Small intestine (tissue), 7 donors: ENCODE measurements at regions not wholly inside any gene's neighbourhood (a gene's known extent, or its start where the extent isn't known, plus 50 kb on each side); places are given as distances from the start of the nearest gene placed in this dataset.
"Not testable (repeated sequence)": the region's sequence is repeated elsewhere in the genome, so short reads cannot be mapped to it uniquely, and the experiment has no call there.

Source experiments
- DNase-seq, 2 donors: peaks; one replicate each; pipeline versions ENCODE4 v3.0.0 to v3.0.0-alpha.2; 2013
- FAIRE-seq: peaks from 2 replicates; lab custom pipeline; 2012; peaks lifted over from hg19 to GRCh38; lab: Jason Lieb, UNC
- H3K27ac ChIP-seq, 3 donors: one replicate each; pipeline ENCODE4 v1.5.1; 2013; ENCODE audit warnings: low read length in 2 of 3, mild to moderate bottlenecking in 2 of 3, control low read depth in 1 of 3, inconsistent platforms in 1 of 3, low read depth in 1 of 3, moderate library complexity in 1 of 3
- H3K27me3 ChIP-seq, 3 donors: one replicate each; pipeline ENCODE4 v1.6.1; 2013; ENCODE audit warnings: low read length in 3 of 3, inconsistent platforms in 1 of 3; ENCODE audit not compliant: control insufficient read depth in 3 of 3, insufficient read depth in 3 of 3
- H3K36me3 ChIP-seq, 3 donors: one replicate each; pipeline ENCODE4 v1.6.1; 2013; ENCODE audit warnings: low read length in 3 of 3, inconsistent platforms in 1 of 3, low read depth in 1 of 3, mild to moderate bottlenecking in 1 of 3, moderate library complexity in 1 of 3; ENCODE audit not compliant: control insufficient read depth in 3 of 3, insufficient read depth in 2 of 3
- H3K4me1 ChIP-seq, 3 donors: one replicate each; pipeline ENCODE4 v1.6.1; 2013; ENCODE audit warnings: low read length in 2 of 3, inconsistent platforms in 1 of 3, low read depth in 1 of 3, mild to moderate bottlenecking in 1 of 3, moderate library complexity in 1 of 3; ENCODE audit not compliant: control insufficient read depth in 3 of 3, insufficient read depth in 2 of 3
- H3K4me3 ChIP-seq, 3 donors: one replicate each; pipeline ENCODE4 v1.5.1; 2013; ENCODE audit warnings: low read length in 3 of 3, control low read depth in 1 of 3, inconsistent platforms in 1 of 3, low read depth in 1 of 3, mild to moderate bottlenecking in 1 of 3, moderate library complexity in 1 of 3
- H3K9me3 ChIP-seq, 2 donors: one replicate each; pipeline ENCODE4 v1.6.1; 2013; ENCODE audit warnings: low read depth in 1 of 2, low read length in 1 of 2; ENCODE audit not compliant: control insufficient read depth in 2 of 2, insufficient read depth in 1 of 2
- WGBS, 3 donors: extraction: QIAGEN DNeasy Blood & Tissue Kit; methylation state at CpG; one replicate each; pipeline ENCODE4 v1.1.7; 2013; 5-methylcytosine and 5-hydroxymethylcytosine counted together
- donor health status: healthy with polysubstance abuse.
- donor health status: control.
- donor health status: control.
- donor health status: Bipolar disorder and iron deficiency.
- donor health status: healthy.

DNA sequence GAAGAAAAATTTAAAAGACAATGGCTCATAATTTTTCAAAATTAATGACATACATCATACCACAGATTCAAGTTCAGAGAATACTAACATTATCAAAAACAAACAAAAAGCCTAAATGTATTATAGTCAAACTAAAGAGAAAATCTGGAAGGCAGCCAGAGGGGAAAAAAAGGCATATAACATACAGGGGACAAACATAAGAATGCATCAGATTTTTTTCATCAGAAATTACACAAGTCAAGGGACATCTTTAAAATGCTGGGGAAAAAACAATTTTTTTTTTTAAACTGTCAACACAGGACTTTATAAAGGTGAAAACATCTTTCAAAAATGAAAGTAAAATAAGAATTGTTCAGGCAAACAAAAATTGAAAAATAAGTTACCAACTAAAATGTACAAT, 478.4 kb upstream of the PLXNA2 start:
- no peak overlapping the region for H3K27ac ChIP-seq

DNA sequence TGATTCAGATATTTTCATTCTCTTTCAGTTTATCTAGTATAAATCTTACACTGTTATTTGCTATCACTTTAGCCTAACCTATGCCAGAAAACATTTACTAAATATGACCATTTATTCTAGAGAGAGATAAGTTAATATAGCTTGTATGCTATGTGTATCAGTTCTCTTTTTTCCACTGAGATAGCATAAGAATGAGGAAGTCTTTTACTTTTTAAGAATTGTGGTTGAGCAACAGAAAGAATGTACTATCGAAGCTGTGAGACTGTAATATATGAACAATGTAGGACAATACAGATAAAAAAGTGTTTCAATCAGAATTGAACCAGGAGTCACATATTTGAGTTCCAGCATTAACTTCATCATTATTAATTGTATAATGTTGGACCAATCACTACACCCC, 479.9 kb upstream of the PLXNA2 start:
- no peaks in the 10 kb centered on the region for H3K27me3 ChIP-seq
- H3K4me3 ChIP-seq = no peak overlapping the region
- no peak overlapping the region for H3K27ac ChIP-seq
- no peaks in the 10 kb centered on the region for H3K4me1 ChIP-seq
- no peaks in the 10 kb centered on the region for H3K36me3 ChIP-seq
- peaks cover 0 to 9% of the 10 kb centered on the region in 2 donors for H3K9me3 ChIP-seq
- DNase-seq (peak in 1 of 2 donors; percentile 24), FAIRE-seq (no peak)
- 10 to 35% (median 21%) methylated on average over 1 of the region's 1 CpG for WGBS, 3 donors

More for the DNA sequence above, 478.4 kb upstream of the PLXNA2 start:
- peaks cover 0 to 9% of the 10 kb centered on the region in 2 donors for H3K9me3 ChIP-seq
- no peaks in the 10 kb centered on the region for H3K27me3 ChIP-seq
- DNase-seq = no peak
- H3K4me3 ChIP-seq = no peak overlapping the region
- no peak for FAIRE-seq
- no peaks in the 10 kb centered on the region for H3K4me1 ChIP-seq
- no peaks in the 10 kb centered on the region for H3K36me3 ChIP-seq

DNA sequence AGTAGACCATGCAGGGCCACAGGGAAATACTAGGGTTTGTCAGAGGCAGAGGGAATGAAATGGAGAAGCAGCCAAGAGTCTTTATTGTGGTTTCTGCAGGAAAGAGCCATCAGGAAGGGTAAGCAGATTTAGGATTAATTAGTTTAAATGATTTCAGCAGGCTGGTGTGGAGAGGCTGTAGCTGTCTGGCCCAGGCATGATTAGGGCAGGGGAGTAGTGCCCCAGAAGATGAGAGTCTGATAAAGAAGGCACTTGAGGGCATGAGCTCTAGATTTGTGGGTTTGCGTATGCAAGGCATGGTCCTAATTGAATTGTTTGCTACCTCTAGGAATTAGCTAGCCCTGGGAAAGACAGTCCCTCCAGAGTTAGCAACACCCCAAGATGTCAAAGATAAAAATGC, 484.6 kb upstream of the PLXNA2 start:
- Histone ChIP-seq H3K9me3 (no peaks in the 10 kb centered on the region), H3K27ac (no peak overlapping the region), H3K4me1 (no peaks in the 10 kb centered on the region), H3K36me3 (no peaks in the 10 kb centered on the region), H3K27me3 (no peaks in the 10 kb centered on the region), H3K4me3 (no peak overlapping the region)
- FAIRE-seq = no peak
- no peak for DNase-seq
- 86 to 96% (median 93%) methylated on average over 1 of the region's 1 CpG for WGBS, 3 donors

DNA sequence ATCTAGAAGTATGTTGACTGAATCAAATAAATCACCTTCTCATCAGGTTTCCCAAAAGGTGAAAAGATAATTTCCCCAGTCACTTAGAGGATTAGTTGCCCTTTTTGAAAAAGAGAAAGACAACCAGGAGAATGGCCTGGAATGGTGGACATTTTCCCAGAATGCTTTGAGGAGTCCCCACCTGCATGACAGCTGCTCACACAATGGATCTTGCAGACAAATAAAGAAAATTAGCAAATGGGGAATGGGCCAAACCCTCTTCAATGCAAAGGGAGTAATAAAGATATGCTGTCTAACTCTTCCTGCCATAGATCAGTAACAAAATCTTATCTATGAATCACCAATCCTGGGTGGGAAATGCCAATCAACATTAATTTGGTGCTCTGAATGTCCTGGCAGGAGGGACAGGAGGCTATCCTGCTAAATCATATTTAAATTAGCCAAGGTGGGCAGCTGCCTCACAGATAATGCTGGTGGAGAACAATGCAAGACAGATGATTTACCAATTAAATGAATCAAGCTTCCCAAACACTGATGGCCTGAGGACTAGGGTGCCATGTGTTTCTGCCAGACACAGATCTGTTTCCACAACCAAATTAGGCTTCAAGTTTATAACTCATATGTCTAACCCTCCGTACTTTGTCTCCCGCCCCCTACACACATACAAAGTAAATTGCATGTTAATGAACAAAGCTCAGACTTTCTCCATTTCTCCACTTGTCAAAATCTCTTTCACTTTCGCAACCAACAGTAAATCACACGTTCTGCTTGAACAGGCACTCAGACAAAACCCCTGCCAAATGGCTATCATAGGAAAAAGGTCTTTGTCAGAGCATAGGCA, 488.0 kb upstream of the PLXNA2 start:
- Histone ChIP-seq H3K4me3 (no peak overlapping the region), H3K4me1 (no peaks in the 10 kb centered on the region), H3K36me3 (no peaks in the 10 kb centered on the region), H3K9me3 (no peaks in the 10 kb centered on the region), H3K27me3 (no peaks in the 10 kb centered on the region), H3K27ac (no peak overlapping the region)
- WGBS, 3 donors = 3 to 14% (median 5%) methylated on average over 4 of the region's 4 CpGs
- DNase-seq (peak; percentile 16 to 57), FAIRE-seq (no peak)

DNA sequence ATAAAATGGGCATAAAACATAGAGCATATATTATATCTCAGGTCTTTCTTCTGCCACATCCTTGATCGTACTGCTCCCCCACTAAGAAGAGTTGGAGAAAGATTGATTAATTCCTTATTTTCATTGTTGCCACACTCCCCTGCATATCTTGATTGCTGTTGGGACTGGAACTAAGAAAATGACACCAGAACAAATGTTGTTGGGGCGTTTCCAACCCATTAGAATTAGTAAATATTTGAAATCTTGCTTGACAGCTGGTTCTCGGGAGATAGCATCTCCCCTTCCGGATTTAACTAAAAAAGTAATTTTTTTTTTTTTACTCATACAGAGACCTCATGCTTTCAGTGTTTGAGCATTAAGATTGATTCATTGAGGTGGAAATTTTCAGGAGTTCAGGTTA, 493.0 kb upstream of the PLXNA2 start:
- Histone ChIP-seq H3K4me1 (no peaks in the 10 kb centered on the region), H3K27ac (no peak overlapping the region), H3K9me3 (no peaks in the 10 kb centered on the region), H3K27me3 (no peaks in the 10 kb centered on the region), H3K36me3 (no peaks in the 10 kb centered on the region), H3K4me3 (no peak overlapping the region)
- DNase-seq (peak in 1 of 2 donors; percentile 9), FAIRE-seq (no peak)
- WGBS, 3 donors = 26 to 52% (median 37%) methylated on average over 4 of the region's 4 CpGs

DNA sequence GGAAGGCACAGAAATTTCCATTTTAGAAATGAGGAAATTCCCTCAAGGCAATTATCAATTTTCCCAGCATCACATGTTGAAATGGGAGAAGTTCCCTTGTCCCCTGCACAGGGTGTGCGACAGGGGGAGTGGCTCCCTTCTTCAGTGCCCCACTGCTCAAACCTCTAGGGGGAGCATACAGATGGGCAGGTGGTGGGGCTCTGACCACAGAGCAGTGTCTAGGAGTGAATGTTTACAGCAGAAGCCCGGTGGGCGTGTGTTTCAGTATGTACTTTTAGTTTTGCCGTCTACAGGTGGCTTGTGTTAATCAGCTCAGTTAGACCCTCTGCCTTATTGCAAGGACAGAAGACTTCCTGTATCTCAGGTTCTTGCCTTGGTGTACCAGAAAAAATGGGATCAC, 493.7 kb upstream of the PLXNA2 start:
- no peak overlapping the region for H3K4me3 ChIP-seq
- no peaks in the 10 kb centered on the region for H3K36me3 ChIP-seq
- FAIRE-seq (no peak), DNase-seq (no peak)
- no peaks in the 10 kb centered on the region for H3K27me3 ChIP-seq
- no peak overlapping the region for H3K27ac ChIP-seq
- 78 to 82% (median 81%) methylated on average over 4 of the region's 4 CpGs for WGBS, 3 donors
- H3K4me1 ChIP-seq = no peaks in the 10 kb centered on the region
- H3K9me3 ChIP-seq = no peaks in the 10 kb centered on the region

DNA sequence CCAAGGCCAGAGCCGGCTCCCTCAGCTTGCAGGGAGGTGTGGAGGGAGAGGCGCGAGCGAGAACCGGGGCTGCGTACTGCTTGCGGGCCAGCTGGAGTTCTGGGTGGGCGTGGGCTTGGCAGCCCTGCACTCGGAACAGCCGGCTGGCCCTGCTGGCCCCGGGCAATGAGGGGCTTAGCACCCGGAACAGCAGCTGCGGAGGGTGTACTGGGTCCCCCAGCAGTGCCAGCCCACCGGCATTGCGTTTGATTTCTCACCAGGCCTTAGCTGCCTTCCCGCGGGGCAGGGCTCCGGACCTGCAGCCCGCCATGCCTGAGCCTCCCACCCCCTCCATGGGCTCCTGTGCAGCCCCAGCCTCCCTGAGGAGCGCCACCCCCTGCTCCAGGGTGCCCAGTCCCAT, 495.5 kb upstream of the PLXNA2 start:
- WGBS, 3 donors = 85 to 95% (median 87%) methylated on average over 7 to 20 of the region's 20 CpGs
- not testable (repeated sequence) for H3K9me3 ChIP-seq, H3K27me3 ChIP-seq, H3K4me3 ChIP-seq, H3K27ac ChIP-seq, H3K36me3 ChIP-seq, FAIRE-seq, H3K4me1 ChIP-seq, DNase-seq

DNA sequence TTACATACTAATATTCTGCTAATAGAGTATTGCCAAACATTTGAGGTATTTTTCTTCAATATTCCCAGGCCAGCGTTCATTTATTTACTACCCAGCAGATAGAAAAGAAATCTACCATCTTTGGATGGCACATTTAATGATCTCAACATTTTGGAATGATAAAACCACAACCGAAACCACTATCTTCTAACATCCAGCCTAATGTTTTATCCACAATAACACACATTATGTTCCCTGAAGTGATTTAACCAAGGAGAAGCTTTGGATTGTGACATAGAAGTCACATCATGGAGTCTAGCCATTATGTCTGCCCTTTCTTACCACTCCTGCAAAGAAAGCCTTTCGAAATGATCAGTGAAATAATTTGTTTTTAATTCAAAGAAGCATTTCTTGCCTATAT, 497.1 kb upstream of the PLXNA2 start:
- no peak overlapping the region for H3K27ac ChIP-seq
- no peaks in the 10 kb centered on the region for H3K4me1 ChIP-seq
- FAIRE-seq (no peak), DNase-seq (no peak)
- WGBS, 3 donors = 73 to 89% (median 87%) methylated on average over 3 of the region's 3 CpGs
- no peaks in the 10 kb centered on the region for H3K27me3 ChIP-seq
- no peaks in the 10 kb centered on the region for H3K36me3 ChIP-seq
- H3K9me3 ChIP-seq = no peaks in the 10 kb centered on the region
- H3K4me3 ChIP-seq = no peak overlapping the region

DNA sequence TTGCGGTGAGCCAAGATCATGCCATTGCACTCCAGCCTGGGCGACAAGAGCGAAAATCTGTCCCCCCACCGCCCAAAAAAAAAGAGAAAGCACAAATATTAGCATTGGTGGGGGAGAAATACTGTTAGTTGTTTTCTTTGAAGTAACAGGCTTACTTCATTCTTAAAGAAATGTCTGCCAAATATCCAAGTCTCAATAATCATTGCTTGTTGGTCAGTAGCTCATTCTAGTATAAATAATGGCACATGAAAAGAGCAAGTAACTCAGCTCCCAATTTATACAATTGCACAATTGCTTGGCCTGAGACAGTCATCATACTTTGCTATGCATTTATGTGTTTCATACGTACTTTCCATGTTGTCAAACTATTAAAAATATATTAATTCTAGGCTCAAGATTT, 499.2 kb upstream of the PLXNA2 start:
- no peak for DNase-seq
- FAIRE-seq = no peak
- H3K36me3 ChIP-seq = no peaks in the 10 kb centered on the region
- H3K4me1 ChIP-seq = peaks cover 0 to 2% (median 0%) of the 10 kb centered on the region in 3 donors
- no peak overlapping the region for H3K4me3 ChIP-seq
- no peak overlapping the region for H3K27ac ChIP-seq
- no peaks in the 10 kb centered on the region for H3K27me3 ChIP-seq
- 81 to 91% (median 82%) methylated on average over 5 of the region's 5 CpGs for WGBS, 3 donors
- no peaks in the 10 kb centered on the region for H3K9me3 ChIP-seq
